GM12878 (cell line): ENCODE measurements at regions not wholly inside any gene's neighbourhood (a gene's known extent, or its start where the extent isn't known, plus 50 kb on each side); places are given as distances from the start of the nearest gene placed in this dataset.

Experiments used
- ATAC-seq: fragments of 200-7000 bp; cut with Tn5 transposase; 3 replicates; pipeline ENCODE4 v1.9.1; 2020; ENCODE audit warnings: mild to moderate bottlenecking, moderate library complexity
- BruUV-seq: library from RNA; stranded (reverse); fragments of 400-500 nt; replicated peaks from 2 replicates; lab custom pipeline; 2021; lab: Mats Ljungman, UMichigan
- CTCF ChIA-PET: fragments of 300-600 bp; sonication (Branson Sonifier 250); formaldehyde crosslinking; extraction: SDS; loops from one replicate; lab custom pipeline; 2021; ENCODE audit warnings: inconsistent platforms; lab: Yijun Ruan, JAX
- POLR2A ChIA-PET: fragments of 350-600 bp; formaldehyde crosslinking; extraction: SDS; loops from one replicate; lab custom pipeline; 2021; ENCODE audit warnings: inconsistent platforms; lab: Charles Lee
- RAD21 ChIA-PET: fragments of 300-600 bp; sonication (Branson Sonifier 250); formaldehyde crosslinking; loops from one replicate; lab custom pipeline; 2023; ENCODE audit warnings: antibody characterized with exemption; ENCODE audit not compliant: unreplicated experiment; lab: Charles Lee
- SMC1A ChIA-PET: fragments of 300-600 bp; sonication (Branson Sonifier 250); formaldehyde crosslinking; loops from one replicate; lab custom pipeline; 2023; ENCODE audit not compliant: unreplicated experiment, uncharacterized antibody; lab: Charles Lee
- DNase-seq: peaks from one replicate; pipeline ENCODE4 v3.0.0-alpha.2; 2011; ENCODE audit warnings: low read depth, low spot score
- FAIRE-seq: peaks from 3 replicates; lab custom pipeline; 2011; peaks lifted over from hg19 to GRCh38; lab: Jason Lieb, UNC
- H2AFZ ChIP-seq: 2 replicates; pipeline ENCODE4 v1.6.0; 2011; ENCODE audit warnings: low read depth, low read length, control low read depth; ENCODE audit not compliant: control insufficient read depth
- H3K27ac ChIP-seq: 2 replicates; pipeline ENCODE4 v1.5.1; 2011; ENCODE audit warnings: control low read depth; ENCODE audit not compliant: control insufficient read depth, insufficient read depth
- H3K27me3 ChIP-seq, 2 experiments: replicated peaks in 1 of 2; 2 replicates each; pipeline versions ENCODE4 v1.6.0 to v1.6.1; 2011; ENCODE audit warnings: low read length in 1 of 2; ENCODE audit not compliant: control insufficient read depth in 2 of 2, insufficient read depth in 2 of 2
- H3K36me3 ChIP-seq, 2 experiments: 2 replicates each; pipeline ENCODE4 v1.5.1; 2011; ENCODE audit warnings: low read length in 1 of 2; ENCODE audit not compliant: control insufficient read depth in 2 of 2, insufficient read depth in 2 of 2
- H3K4me1 ChIP-seq: 2 replicates; pipeline ENCODE4 v1.6.1; 2011; ENCODE audit warnings: mild to moderate bottlenecking, low read length, moderate library complexity, mixed read lengths; ENCODE audit not compliant: control insufficient read depth, insufficient read depth
- H3K4me2 ChIP-seq: 2 replicates; pipeline ENCODE4 v1.6.0; 2011; ENCODE audit warnings: control low read depth; ENCODE audit not compliant: control insufficient read depth, insufficient read depth
- H3K4me3 ChIP-seq: fragments of 200-600 bp; sonication (generic); 2 replicates; pipeline ENCODE4 v1.5.1; 2016
- H3K79me2 ChIP-seq: 2 replicates; pipeline ENCODE4 v1.6.0; 2011; ENCODE audit warnings: low read length; ENCODE audit not compliant: control insufficient read depth, insufficient read depth
- H3K9ac ChIP-seq: 2 replicates; pipeline ENCODE4 v1.8.0; 2011; ENCODE audit warnings: low read length, control low read depth, mixed read lengths; ENCODE audit not compliant: control insufficient read depth, insufficient read depth
- H3K9me3 ChIP-seq: replicated peaks from 3 replicates; pipeline ENCODE4 v1.5.1; 2011; ENCODE audit warnings: mild to moderate bottlenecking, low read length; ENCODE audit not compliant: control insufficient read depth, insufficient read depth
- H4K20me1 ChIP-seq: 2 replicates; pipeline ENCODE4 v1.6.0; 2011; ENCODE audit not compliant: control insufficient read depth, insufficient read depth
- CBX3 ChIP-seq: fragments of 200-600 bp; sonication (generic); IDR thresholded peaks from 2 replicates; pipeline ENCODE4 v1.6.1; 2016; ENCODE audit warnings: low read depth, borderline replicate concordance
- CREM ChIP-seq: IDR thresholded peaks from 2 replicates; pipeline ENCODE4 v1.6.1; 2014; ENCODE audit warnings: antibody characterized with exemption, low read depth
- GABPA ChIP-seq: IDR thresholded peaks from 2 replicates; pipeline ENCODE4 v1.6.1; 2014; ENCODE audit warnings: antibody characterized with exemption, low read depth, mild to moderate bottlenecking, inconsistent platforms
- MTA2 ChIP-seq: fragments of 450-650 bp; IDR thresholded peaks from 2 replicates; pipeline ENCODE4 v1.6.1; 2016; ENCODE audit warnings: low read depth, mild to moderate bottlenecking, moderate library complexity
- MYC ChIP-seq: IDR thresholded peaks from 2 replicates; pipeline ENCODE4 v1.6.1; 2011; ENCODE audit warnings: mild to moderate bottlenecking, low read length, moderate library complexity, inconsistent platforms; ENCODE audit not compliant: insufficient read depth, insufficient replicate concordance, insufficient read length, severe bottlenecking
- NFYA ChIP-seq: IDR thresholded peaks from 2 replicates; pipeline ENCODE4 v1.6.1; 2011; ENCODE audit warnings: low read depth, mild to moderate bottlenecking, low read length, improper control_type of control experiment, borderline replicate concordance
- PML ChIP-seq: IDR thresholded peaks from 2 replicates; pipeline ENCODE4 v1.6.1; 2012; ENCODE audit warnings: low read length, inconsistent platforms
- RBBP5 ChIP-seq: fragments of 200-600 bp; sonication (generic); conservative IDR thresholded peaks from 2 replicates; pipeline ENCODE4 v1.6.1; 2016
- SMAD5 ChIP-seq: IDR thresholded peaks from 2 replicates; pipeline ENCODE4 v1.6.1; 2016; ENCODE audit warnings: antibody characterized with exemption, low read depth
- SMC3 ChIP-seq: IDR thresholded peaks from 2 replicates; pipeline ENCODE4 v1.6.1; 2011; ENCODE audit warnings: low read length, improper control_type of control experiment, borderline replicate concordance
- SP1 ChIP-seq: IDR thresholded peaks from one replicate; pipeline ENCODE4 v1.6.1; 2011; ENCODE audit warnings: low read depth, low read length
- TBL1XR1 ChIP-seq: IDR thresholded peaks from 2 replicates; pipeline ENCODE4 v1.6.1; 2012; ENCODE audit warnings: low read depth, low read length, improper control_type of control experiment
- TCF7 ChIP-seq: IDR thresholded peaks from 2 replicates; pipeline ENCODE4 v1.6.1; 2014; ENCODE audit warnings: antibody characterized with exemption, borderline replicate concordance
- ZBED1 ChIP-seq: IDR thresholded peaks from 2 replicates; pipeline ENCODE4 v1.6.1; 2016; ENCODE audit warnings: borderline replicate concordance
- ZNF274 ChIP-seq: IDR thresholded peaks from one replicate; pipeline ENCODE4 v1.8.0; 2011; ENCODE audit not compliant: insufficient read length, insufficient read depth
- ZZZ3 ChIP-seq: IDR thresholded peaks from 2 replicates; pipeline ENCODE4 v1.6.1; 2011; ENCODE audit warnings: low read depth; ENCODE audit not compliant: control insufficient read depth, insufficient read length
- WGBS: methylation state at CpG from one replicate; pipeline ENCODE4 v1.1.6; 2016; ENCODE audit warnings: low lambda C conversion rate; ENCODE audit not compliant: insufficient replicate concordance, insufficient coverage; ENCODE audit errors: missing lambda C conversion rate; 5-methylcytosine and 5-hydroxymethylcytosine counted together
- in situ Hi-C: fragments of 300-500 bp; cut with MboI; formaldehyde crosslinking; loops from 9 replicates; pipeline ENCODE4 v1.14.3; 2018; ENCODE audit warnings: mixed read lengths
- intact Hi-C: fragments of 100-400 bp; cut with micrococcal nuclease; formaldehyde crosslinking; loops from one replicate; pipeline ENCODE4 v1.14.2; 2022; ENCODE audit not compliant: unreplicated experiment
- TF ChIP-seq, protein P1 (sequence below): fragments of 450-650 bp; IDR thresholded peaks from 2 replicates; pipeline ENCODE4 v1.6.1; 2017; ENCODE audit warnings: antibody characterized with exemption, mild to moderate bottlenecking, moderate library complexity

DNA sequence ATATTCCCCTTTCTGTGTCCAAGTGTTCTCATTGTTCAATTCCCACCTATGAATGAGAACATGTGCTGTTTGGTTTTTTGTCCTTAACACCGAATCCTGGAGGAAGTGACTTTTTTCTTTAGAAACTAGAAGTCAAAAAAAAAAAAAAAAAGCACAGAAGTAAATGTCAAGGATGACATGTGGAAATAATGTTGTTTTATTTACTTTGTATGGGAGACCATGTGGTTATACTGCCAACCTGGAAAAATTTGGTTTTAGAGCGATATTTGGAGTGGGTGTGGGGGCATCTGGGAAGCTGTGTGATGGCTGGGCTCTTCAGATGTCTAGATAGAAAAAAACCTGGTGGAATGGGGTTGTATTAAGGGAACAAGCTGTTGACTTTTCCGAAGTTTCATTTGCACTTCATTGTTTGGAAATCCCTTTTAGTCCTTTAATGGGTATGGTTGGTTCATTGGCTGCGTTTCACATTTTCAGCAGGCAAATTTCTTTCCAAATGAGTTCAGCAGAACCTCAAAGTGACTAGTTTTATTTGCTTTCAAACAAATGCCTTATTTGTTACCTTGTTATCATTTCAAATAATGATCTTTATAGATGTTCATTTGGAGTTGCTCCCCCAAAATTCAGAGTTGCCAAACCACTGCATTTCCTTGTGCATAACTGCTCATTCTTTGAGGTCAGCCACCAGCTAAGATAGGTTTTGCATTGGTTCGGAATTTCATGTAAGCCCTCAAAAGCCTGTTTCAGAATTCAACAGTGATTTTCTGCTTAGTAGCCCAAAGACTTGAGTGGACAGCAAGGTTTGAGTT is 508.2 kb downstream of the METTL15 start:
- Histone ChIP-seq H4K20me1 (no peaks in the 10 kb centered on the region), H3K4me3 (no peak overlapping the region), H3K4me1 (no peaks in the 10 kb centered on the region), H2AFZ (no peak overlapping the region), H3K36me3 (no peaks in the 10 kb centered on the region), H3K9me3 (no peaks in the 10 kb centered on the region), H3K27me3 (no peaks in the 10 kb centered on the region), H3K4me2 (no peak overlapping the region), H3K27ac (no peak overlapping the region), H3K9ac (no peak overlapping the region), H3K79me2 (no peaks in the 10 kb centered on the region)
- no peak for ATAC-seq
- in situ Hi-C loops (no loop called here), intact Hi-C loops (no loop called here)
- no peak for DNase-seq
- no peak for FAIRE-seq
- SMC1A ChIA-PET = no interaction called here
- 0% methylated on average over 4 of the region's 5 CpGs for WGBS
- TF ChIP-seq SMC3 (no peak), ZBED1 (no peak), MTA2 (no peak), ZZZ3 (no peak), GABPA (no peak), SMAD5 (no peak), NFYA (no peak), CREM (no peak), PML (no peak), TCF7 (no peak), MYC (no peak), CBX3 (no peak), TBL1XR1 (no peak), ZNF274 (no peak), RBBP5 (no peak), SP1 (no peak)
- TF ChIP-seq, protein P1, sequence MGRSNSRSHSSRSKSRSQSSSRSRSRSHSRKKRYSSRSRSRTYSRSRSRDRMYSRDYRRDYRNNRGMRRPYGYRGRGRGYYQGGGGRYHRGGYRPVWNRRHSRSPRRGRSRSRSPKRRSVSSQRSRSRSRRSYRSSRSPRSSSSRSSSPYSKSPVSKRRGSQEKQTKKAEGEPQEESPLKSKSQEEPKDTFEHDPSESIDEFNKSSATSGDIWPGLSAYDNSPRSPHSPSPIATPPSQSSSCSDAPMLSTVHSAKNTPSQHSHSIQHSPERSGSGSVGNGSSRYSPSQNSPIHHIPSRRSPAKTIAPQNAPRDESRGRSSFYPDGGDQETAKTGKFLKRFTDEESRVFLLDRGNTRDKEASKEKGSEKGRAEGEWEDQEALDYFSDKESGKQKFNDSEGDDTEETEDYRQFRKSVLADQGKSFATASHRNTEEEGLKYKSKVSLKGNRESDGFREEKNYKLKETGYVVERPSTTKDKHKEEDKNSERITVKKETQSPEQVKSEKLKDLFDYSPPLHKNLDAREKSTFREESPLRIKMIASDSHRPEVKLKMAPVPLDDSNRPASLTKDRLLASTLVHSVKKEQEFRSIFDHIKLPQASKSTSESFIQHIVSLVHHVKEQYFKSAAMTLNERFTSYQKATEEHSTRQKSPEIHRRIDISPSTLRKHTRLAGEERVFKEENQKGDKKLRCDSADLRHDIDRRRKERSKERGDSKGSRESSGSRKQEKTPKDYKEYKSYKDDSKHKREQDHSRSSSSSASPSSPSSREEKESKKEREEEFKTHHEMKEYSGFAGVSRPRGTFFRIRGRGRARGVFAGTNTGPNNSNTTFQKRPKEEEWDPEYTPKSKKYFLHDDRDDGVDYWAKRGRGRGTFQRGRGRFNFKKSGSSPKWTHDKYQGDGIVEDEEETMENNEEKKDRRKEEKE = no peak
- CTCF ChIA-PET = interaction anchor here (0.8 kb wide), 1 partner anchor 58 kb away, joined by 3 read pairs; no protein-coding TSS in a partner anchor
- POLR2A ChIA-PET = no interaction called here
- no TSS peak for BruUV-seq
- RAD21 ChIA-PET = no interaction called here
